PFSK-1 (cell line): ENCODE measurements at regions not wholly inside any gene's neighbourhood (a gene's known extent, or its start where the extent isn't known, plus 50 kb on each side); places are given as distances from the start of the nearest gene placed in this dataset.

Experiments
- FOXP2 ChIP-seq: optimal IDR thresholded peaks from 2 replicates; pipeline ENCODE3; 2011; ENCODE audit warnings: borderline replicate concordance, control low read depth, inconsistent platforms; ENCODE audit not compliant: insufficient read depth; ENCODE audit errors: extremely low read length, extremely low read depth
- POLR2AphosphoS5 ChIP-seq: IDR thresholded peaks from 2 replicates; pipeline ENCODE4 v1.6.1; 2012; ENCODE audit warnings: low read depth, mild to moderate bottlenecking, control low read depth, low read length, moderate library complexity
- REST ChIP-seq, 2 experiments: IDR thresholded peaks; 2 replicates each; pipeline versions ENCODE4 v1.6.1 to v1.8.0; 2011 to 2012; ENCODE audit warnings: low read depth in 2 of 2, low read length in 2 of 2, control low read depth in 1 of 2, inconsistent platforms in 1 of 2, mild to moderate bottlenecking in 1 of 2, moderate library complexity in 1 of 2; ENCODE audit not compliant: insufficient read depth in 1 of 2
- SIN3A ChIP-seq: IDR thresholded peaks from 2 replicates; pipeline ENCODE4 v1.6.1; 2012; ENCODE audit warnings: mild to moderate bottlenecking, low read length, moderate library complexity, borderline replicate concordance; ENCODE audit not compliant: insufficient read depth
- TAF1 ChIP-seq: IDR thresholded peaks from 2 replicates; pipeline ENCODE4 v1.6.1; 2012; ENCODE audit warnings: low read length, control low read depth, borderline replicate concordance; ENCODE audit not compliant: insufficient read depth

- TF ChIP-seq SIN3A, result no peak
These were observed 267.8 kb upstream of the NCAM2 start for GRCh38 chr21:20730441-20730840.

GRCh38 chr21:20735257-20735656 is 263.0 kb upstream of the NCAM2 start:
- TF ChIP-seq REST (IDR thresholded peaks at IDR 0.05; ENCODE audit: insufficient read depth in 1 of 2, low read depth in 2 of 2, low read length in 2 of 2), result no peak
- TF ChIP-seq TAF1, result no peak
- no peak for TF ChIP-seq SIN3A
- no peak for TF ChIP-seq FOXP2
- no peak for TF ChIP-seq POLR2AphosphoS5

GRCh38 chr21:20737227-20737913 is 260.8 kb upstream of the NCAM2 start:
- TF ChIP-seq TAF1 (no peak), REST (IDR thresholded peaks at IDR 0.05; ENCODE audit: insufficient read depth in 1 of 2, low read depth in 2 of 2, low read length in 2 of 2) (no peak), FOXP2 (no peak), POLR2AphosphoS5 (no peak)

- TF ChIP-seq SIN3A (no peak), FOXP2 (no peak), POLR2AphosphoS5 (no peak), TAF1 (no peak), REST (IDR thresholded peaks at IDR 0.05; ENCODE audit: insufficient read depth in 1 of 2, low read depth in 2 of 2, low read length in 2 of 2) (no peak)
These were observed 258.8 kb upstream of the NCAM2 start for GRCh38 chr21:20739421-20739820.

GRCh38 chr21:20741445-20741844 is 256.8 kb upstream of the NCAM2 start:
- TF ChIP-seq FOXP2 (no peak), REST (IDR thresholded peaks at IDR 0.05; ENCODE audit: insufficient read depth in 1 of 2, low read depth in 2 of 2, low read length in 2 of 2) (no peak), POLR2AphosphoS5 (no peak), TAF1 (no peak), SIN3A (no peak)

GRCh38 chr21:20760221-20760620 is 238.0 kb upstream of the NCAM2 start:
- no peak for TF ChIP-seq REST (IDR thresholded peaks at IDR 0.05; ENCODE audit: insufficient read depth in 1 of 2, low read depth in 2 of 2, low read length in 2 of 2)
- TF ChIP-seq FOXP2, result no peak
- no peak for TF ChIP-seq POLR2AphosphoS5
- TF ChIP-seq SIN3A, result no peak
- no peak for TF ChIP-seq TAF1
